ENCODE measurements at regions not wholly inside any gene's neighbourhood (a gene's known extent, or its start where the extent isn't known, plus 50 kb on each side); places are given as distances from the start of the nearest gene placed in this dataset.
"Not testable (repeated sequence)": the region's sequence is repeated elsewhere in the genome, so short reads cannot be mapped to it uniquely, and the experiment has no call there.

- no peak for DNase-seq
- TF ChIP-seq CTCF (IDR thresholded peaks at IDR 0.05): no peak
These were observed 398.6 kb upstream of the ANO5 start for GRCh38 chr11:21794306-21794705.

GRCh38 chr11:21798216-21798615 lies 394.7 kb upstream of the ANO5 start:
- Histone ChIP-seq H3K4me3 (no peak overlapping the region), H3K27ac (no peak overlapping the region), H3K4me1 (no peaks in the 10 kb centered on the region), H3K36me3 (no peaks in the 10 kb centered on the region), H3K9me3 (no peaks in the 10 kb centered on the region), H3K27me3 (no peaks in the 10 kb centered on the region)
- DNase-seq (no peak), ATAC-seq (no peak)
- no peak for TF ChIP-seq CTCF (IDR thresholded peaks at IDR 0.05)
- 58 to 63% methylated on average over 2 of the region's 2 CpGs for WGBS, 2 donors
- intact Hi-C loops (cut with DNase I): no loop called here

More at GRCh38 chr11:21794306-21794705, 398.6 kb upstream of the ANO5 start:
- H3K27me3 ChIP-seq: no peaks in the 10 kb centered on the region
- H3K27ac ChIP-seq: no peak overlapping the region
- ATAC-seq: no peak
- peaks cover 0 to 13% (median 0%) of the 10 kb centered on the region in 11 donors for H3K9me3 ChIP-seq
- no peaks in the 10 kb centered on the region for H3K36me3 ChIP-seq
- 85 to 90% methylated on average over 2 of the region's 2 CpGs for WGBS, 2 donors
- H3K4me3 ChIP-seq: no peak overlapping the region
- intact Hi-C loops (cut with DNase I): no loop called here
- no peaks in the 10 kb centered on the region for H3K4me1 ChIP-seq

DNA sequence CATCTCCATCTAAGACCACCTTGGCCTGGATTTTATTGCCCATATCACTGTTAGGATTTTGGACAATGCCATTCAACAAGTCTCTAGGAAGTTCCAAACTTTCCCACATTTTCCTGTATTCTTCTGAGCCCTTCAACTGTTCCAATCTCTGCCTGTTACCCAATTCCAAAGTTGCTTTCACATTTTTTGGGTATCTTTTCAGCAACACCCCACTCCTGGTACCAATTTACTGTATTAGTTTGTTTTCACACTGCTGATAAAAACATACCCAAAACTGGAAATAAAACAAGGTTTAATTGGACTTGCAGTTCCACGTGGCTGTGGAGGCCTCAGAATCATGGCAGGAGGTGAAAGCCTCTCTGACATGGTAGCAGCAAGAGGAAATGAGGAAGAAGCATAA lies 388.4 kb upstream of the ANO5 start:
- H3K27me3 ChIP-seq, H3K36me3 ChIP-seq, H3K27ac ChIP-seq, ATAC-seq, H3K4me1 ChIP-seq, DNase-seq, H3K4me3 ChIP-seq: not testable (repeated sequence)
- H3K9me3 ChIP-seq: peaks cover 0 to 17% (median 5%) of the 10 kb centered on the region in 11 donors
- WGBS, 2 donors: 67 to 68% methylated on average over 1 of the region's 1 CpG
- intact Hi-C loops (cut with DNase I): loop anchor here in 1 of 10 donors (10.0 kb wide), 1 partner anchor 60 kb away; no protein-coding TSS in a partner anchor

DNA sequence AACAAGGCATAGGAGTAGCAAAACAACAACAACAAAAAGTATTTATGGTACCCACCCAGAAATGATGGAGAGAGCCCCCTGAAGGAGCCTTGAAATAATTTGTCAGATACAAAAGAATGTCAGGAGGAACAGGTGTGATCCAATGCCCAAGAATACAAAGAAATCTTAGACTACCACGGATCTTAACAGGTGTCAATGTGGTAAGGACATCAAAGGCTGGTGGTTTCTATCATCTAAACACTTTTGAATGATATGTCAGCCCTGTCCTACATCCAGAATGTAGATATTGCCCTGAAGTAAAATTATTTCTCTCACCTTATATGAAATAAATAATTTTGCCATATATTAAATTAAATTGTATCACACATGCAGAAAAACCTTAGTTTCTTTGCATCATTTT lies 386.4 kb upstream of the ANO5 start:
- no peaks in the 10 kb centered on the region for H3K4me1 ChIP-seq
- no peaks in the 10 kb centered on the region for H3K36me3 ChIP-seq
- DNase-seq (no peak), ATAC-seq (no peak)
- H3K27ac ChIP-seq: no peak overlapping the region
- intact Hi-C loops (cut with DNase I): loop anchor here in 1 of 10 donors (10.0 kb wide), 1 partner anchor 62 kb away; no protein-coding TSS in a partner anchor
- no peaks in the 10 kb centered on the region for H3K27me3 ChIP-seq
- H3K4me3 ChIP-seq: no peak overlapping the region
- 60% methylated on average over 1 of the region's 1 CpG for WGBS, 2 donors
- no peak for TF ChIP-seq CTCF (IDR thresholded peaks at IDR 0.05)
- peaks cover 0 to 17% (median 5%) of the 10 kb centered on the region in 11 donors for H3K9me3 ChIP-seq

GRCh38 chr11:21806947-21807346 lies 385.9 kb upstream of the ANO5 start:
- ATAC-seq (no peak), DNase-seq (no peak)

More at GRCh38 chr11:21806947-21807346, 385.9 kb upstream of the ANO5 start:
- no peak overlapping the region for H3K4me3 ChIP-seq
- no peak overlapping the region for H3K27ac ChIP-seq
- TF ChIP-seq CTCF (IDR thresholded peaks at IDR 0.05): no peak
- no peaks in the 10 kb centered on the region for H3K4me1 ChIP-seq
- H3K27me3 ChIP-seq: no peaks in the 10 kb centered on the region
- H3K36me3 ChIP-seq: no peaks in the 10 kb centered on the region
- H3K9me3 ChIP-seq: peaks cover 0 to 17% (median 5%) of the 10 kb centered on the region in 11 donors
- 49 to 52% methylated on average over 1 of the region's 1 CpG for WGBS, 2 donors
- intact Hi-C loops (cut with DNase I): loop anchor here in 1 of 10 donors (10.0 kb wide), 1 partner anchor 62 kb away; no protein-coding TSS in a partner anchor
